Fibroblast of villous mesenchyme (primary cell): ENCODE measurements at regions not wholly inside any gene's neighbourhood (a gene's known extent, or its start where the extent isn't known, plus 50 kb on each side); places are given as distances from the start of the nearest gene placed in this dataset.

Experiments
- DNase-seq: peaks from one replicate; pipeline ENCODE4 v3.0.0-alpha.2; 2010; ENCODE audit warnings: low read depth
- H3K4me3 ChIP-seq: 2 replicates; pipeline ENCODE4 v1.5.1; 2011; ENCODE audit warnings: low read depth, mild to moderate bottlenecking, low read length
- TF ChIP-seq, protein P1 (sequence below): IDR thresholded peaks from 2 replicates; pipeline ENCODE4 v1.5.1; 2012; ENCODE audit warnings: low read depth, mild to moderate bottlenecking, low read length; ENCODE audit not compliant: insufficient read depth

DNA sequence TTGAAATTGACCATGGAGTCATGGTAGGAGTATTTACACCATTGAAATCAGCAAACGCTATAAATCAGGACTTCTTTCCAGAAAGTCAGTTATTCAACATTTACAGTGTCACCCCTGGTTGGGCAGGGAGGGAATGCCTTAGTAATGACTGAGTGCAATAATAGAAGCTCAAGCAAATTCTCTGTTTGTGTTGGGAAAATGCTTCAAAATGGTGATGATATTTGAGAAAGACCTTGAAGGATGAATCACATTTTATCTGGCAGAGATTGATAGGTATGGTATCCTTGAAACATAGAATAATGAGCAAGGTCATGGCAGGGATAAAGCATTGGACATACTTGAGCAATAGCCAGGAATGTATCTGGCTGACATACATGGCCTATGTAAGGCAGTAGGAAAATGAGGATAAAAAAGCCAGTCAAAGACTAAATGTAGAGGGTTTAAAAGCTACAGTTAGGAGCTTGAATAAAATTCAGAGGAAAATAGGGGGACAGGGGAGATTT lies 248.7 kb downstream of the FMR1NB start:
- DNase-seq, result no peak
- TF ChIP-seq, protein P1, sequence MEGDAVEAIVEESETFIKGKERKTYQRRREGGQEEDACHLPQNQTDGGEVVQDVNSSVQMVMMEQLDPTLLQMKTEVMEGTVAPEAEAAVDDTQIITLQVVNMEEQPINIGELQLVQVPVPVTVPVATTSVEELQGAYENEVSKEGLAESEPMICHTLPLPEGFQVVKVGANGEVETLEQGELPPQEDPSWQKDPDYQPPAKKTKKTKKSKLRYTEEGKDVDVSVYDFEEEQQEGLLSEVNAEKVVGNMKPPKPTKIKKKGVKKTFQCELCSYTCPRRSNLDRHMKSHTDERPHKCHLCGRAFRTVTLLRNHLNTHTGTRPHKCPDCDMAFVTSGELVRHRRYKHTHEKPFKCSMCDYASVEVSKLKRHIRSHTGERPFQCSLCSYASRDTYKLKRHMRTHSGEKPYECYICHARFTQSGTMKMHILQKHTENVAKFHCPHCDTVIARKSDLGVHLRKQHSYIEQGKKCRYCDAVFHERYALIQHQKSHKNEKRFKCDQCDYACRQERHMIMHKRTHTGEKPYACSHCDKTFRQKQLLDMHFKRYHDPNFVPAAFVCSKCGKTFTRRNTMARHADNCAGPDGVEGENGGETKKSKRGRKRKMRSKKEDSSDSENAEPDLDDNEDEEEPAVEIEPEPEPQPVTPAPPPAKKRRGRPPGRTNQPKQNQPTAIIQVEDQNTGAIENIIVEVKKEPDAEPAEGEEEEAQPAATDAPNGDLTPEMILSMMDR, result no peak
- H3K4me3 ChIP-seq, result no peak overlapping the region

DNA sequence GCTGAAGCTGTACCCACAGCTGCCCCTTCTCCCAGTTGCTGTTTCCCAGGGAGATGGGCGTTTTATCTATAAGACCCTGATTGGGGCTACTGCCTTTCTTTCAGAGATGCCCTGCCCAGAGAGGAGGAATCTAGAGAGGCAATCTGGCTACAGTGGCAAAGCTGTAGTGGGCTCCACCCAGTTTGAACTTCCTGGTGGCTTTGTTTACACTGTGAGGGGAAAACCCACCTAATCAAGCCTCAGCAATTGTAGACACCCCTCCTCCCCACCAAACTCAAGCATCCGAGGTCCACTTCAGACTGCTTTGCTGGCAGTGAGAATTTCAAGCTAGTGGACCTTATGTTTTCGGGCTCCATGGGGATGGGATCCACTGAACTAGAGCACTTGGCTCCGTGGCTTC lies 240.4 kb upstream of the AFF2 start:
- no peak for DNase-seq
- H3K4me3 ChIP-seq, result no peak overlapping the region
- TF ChIP-seq, protein P1, result no peak

DNA sequence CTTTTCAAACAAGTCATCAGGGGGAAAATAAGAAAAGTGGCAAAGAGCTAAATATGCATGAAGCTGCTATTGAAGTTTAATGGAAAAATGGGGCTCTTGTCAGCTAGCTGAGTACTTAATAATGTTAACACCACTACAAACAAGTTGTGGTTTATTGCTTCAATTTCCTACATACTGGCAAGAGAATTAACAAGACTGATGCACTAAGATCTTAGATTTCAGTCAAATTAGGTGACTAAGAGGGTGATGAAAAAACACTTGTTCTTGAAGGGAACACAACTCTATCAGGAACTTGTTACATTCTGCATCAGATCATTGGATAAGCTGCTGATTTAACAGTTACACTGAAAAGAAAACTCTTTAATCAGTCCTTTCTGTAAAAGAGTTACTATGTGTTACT lies 234.6 kb upstream of the AFF2 start:
- H3K4me3 ChIP-seq, result no peak overlapping the region
- DNase-seq, result no peak
- TF ChIP-seq, protein P1, result no peak

DNA sequence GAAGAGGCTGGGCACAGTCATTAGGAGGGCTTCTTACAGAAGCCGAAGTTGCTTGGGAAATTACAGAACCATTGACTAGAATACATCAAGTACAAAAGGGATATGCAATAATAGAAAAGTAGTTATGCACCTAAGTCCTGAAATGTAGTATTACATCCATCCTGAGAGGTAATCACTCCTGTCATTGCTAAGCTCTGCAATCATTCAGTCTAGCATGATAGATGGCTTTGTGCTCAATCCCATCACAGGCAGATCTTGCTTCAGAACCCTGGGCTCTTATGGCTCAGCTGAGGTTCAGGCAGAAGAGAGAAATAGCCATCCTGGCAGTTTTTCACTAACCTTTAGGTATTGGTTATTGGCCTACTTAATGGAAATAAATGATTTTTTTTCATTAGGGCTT lies 231.7 kb upstream of the AFF2 start:
- no peak overlapping the region for H3K4me3 ChIP-seq
- TF ChIP-seq, protein P1, result no peak
- no peak for DNase-seq

DNA sequence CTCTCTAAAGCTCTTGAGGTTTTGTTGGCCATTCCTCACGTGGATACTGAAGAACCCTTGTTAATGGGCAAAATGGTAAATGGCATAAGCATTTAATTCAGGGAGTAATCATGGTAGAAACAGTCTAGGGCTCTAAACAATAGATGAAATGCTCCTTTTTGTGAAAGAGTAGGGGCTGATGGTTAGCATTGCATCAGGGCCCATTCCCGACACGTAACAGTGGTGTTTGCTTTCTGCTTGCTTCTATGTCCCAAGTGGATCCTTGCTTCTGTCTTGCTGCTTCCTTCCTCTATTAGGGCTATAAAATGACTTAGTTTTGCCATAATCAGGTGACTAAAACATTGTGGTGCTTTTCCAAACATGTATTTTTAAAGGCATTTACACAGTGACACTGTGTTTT lies 230.9 kb upstream of the AFF2 start:
- TF ChIP-seq, protein P1, result no peak
- DNase-seq, result no peak
- H3K4me3 ChIP-seq, result no peak overlapping the region

DNA sequence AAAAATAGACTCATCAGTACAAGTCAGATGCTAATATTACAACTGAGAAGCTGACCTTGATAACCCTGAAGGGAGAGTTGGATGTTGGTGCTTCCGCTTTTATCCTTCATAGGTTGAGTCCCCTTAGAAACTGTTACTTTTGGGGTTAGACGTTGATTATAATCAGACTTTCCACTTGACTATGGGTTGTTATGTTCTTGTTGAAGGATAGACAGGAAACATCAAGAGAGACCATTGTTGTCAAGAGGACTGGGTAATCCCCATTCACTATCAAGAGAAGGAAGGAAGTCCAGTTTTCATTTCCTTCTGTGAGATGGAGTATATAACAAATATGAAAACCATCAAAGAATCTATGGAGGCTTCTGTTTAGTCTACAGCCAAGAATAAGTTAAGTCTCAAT lies 229.9 kb upstream of the AFF2 start:
- TF ChIP-seq, protein P1, result no peak
- no peak overlapping the region for H3K4me3 ChIP-seq
- DNase-seq, result no peak

DNA sequence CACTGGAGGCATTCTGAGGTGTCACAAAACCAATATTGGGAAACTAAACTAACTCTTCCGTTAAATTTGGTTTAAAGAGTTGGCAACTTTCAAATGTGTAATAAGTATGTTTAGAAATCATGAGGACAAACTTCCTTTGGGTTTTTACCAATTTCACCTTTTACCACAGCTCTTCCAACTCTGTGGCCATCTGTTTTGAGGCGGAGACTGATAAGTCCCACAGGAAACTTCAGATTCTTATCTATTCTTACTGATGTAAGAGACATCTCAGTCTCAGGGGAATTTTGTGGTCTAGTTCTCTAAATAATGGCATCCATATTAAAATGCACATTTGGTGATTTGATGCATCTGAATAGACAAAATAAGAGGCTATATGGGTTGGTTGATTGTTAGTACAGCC lies 229.2 kb upstream of the AFF2 start:
- TF ChIP-seq, protein P1, result no peak
- no peak overlapping the region for H3K4me3 ChIP-seq
- DNase-seq, result no peak
